GM23248 (cell line): ENCODE measurements at regions not wholly inside any gene's neighbourhood (a gene's known extent, or its start where the extent isn't known, plus 50 kb on each side); places are given as distances from the start of the nearest gene placed in this dataset.

ENCODE experiments used
- DNase-seq: peaks from one replicate; pipeline ENCODE4 v3.0.0-alpha.2; 2015
- H2AFZ ChIP-seq: fragments of 200-600 bp; sonication (generic); 2 replicates; pipeline ENCODE4 v1.6.1; 2016; ENCODE audit warnings: antibody characterized with exemption
- H3F3A ChIP-seq: fragments of 200-600 bp; sonication (generic); 2 replicates; pipeline ENCODE4 v1.6.1; 2016; ENCODE audit warnings: mild to moderate bottlenecking, antibody characterized with exemption, mixed run types; ENCODE audit not compliant: insufficient read depth
- H3K27ac ChIP-seq: fragments of 200-600 bp; sonication (generic); 2 replicates; pipeline ENCODE4 v1.5.1; 2016; ENCODE audit warnings: mild to moderate bottlenecking
- H3K27me3 ChIP-seq: fragments of 200-600 bp; sonication (generic); replicated peaks from 2 replicates; pipeline ENCODE4 v1.6.1; 2016; ENCODE audit warnings: mild to moderate bottlenecking; ENCODE audit not compliant: insufficient read depth
- H3K36me3 ChIP-seq: fragments of 200-600 bp; sonication (generic); 2 replicates; pipeline ENCODE4 v1.6.1; 2016; ENCODE audit warnings: low read depth, mild to moderate bottlenecking
- H3K4me1 ChIP-seq: fragments of 200-600 bp; sonication (generic); 2 replicates; pipeline ENCODE4 v1.6.1; 2016; ENCODE audit warnings: mild to moderate bottlenecking; ENCODE audit not compliant: insufficient read depth
- H3K4me2 ChIP-seq: fragments of 200-600 bp; sonication (generic); one replicate; pipeline ENCODE4 v1.6.1; 2016; ENCODE audit warnings: mild to moderate bottlenecking; ENCODE audit not compliant: unreplicated experiment
- H3K4me3 ChIP-seq: fragments of 200-600 bp; sonication (generic); 2 replicates; pipeline ENCODE4 v1.5.1; 2016; ENCODE audit warnings: mild to moderate bottlenecking
- H3K79me2 ChIP-seq: fragments of 200-600 bp; sonication (generic); 2 replicates; pipeline ENCODE4 v1.6.1; 2016; ENCODE audit warnings: mild to moderate bottlenecking; ENCODE audit not compliant: insufficient read depth
- H3K9ac ChIP-seq: fragments of 200-600 bp; sonication (generic); 2 replicates; pipeline ENCODE4 v1.6.1; 2016; ENCODE audit warnings: mild to moderate bottlenecking
- H3K9me2 ChIP-seq: fragments of 200-600 bp; sonication (generic); 2 replicates; pipeline ENCODE4 v1.6.1; 2016; ENCODE audit warnings: mixed run types, mild to moderate bottlenecking, moderate library complexity; ENCODE audit not compliant: insufficient read depth
- H3K9me3 ChIP-seq: fragments of 200-600 bp; sonication (generic); one replicate; pipeline ENCODE4 v1.6.1; 2017; ENCODE audit warnings: low read depth
- H4K20me1 ChIP-seq: fragments of 200-600 bp; sonication (generic); 2 replicates; pipeline ENCODE4 v1.6.0; 2016; ENCODE audit not compliant: insufficient read depth
- EZH2 ChIP-seq: fragments of 200-600 bp; sonication (generic); IDR thresholded peaks from 2 replicates; pipeline ENCODE4 v1.6.1; 2018; ENCODE audit warnings: antibody characterized with exemption, mild to moderate bottlenecking; ENCODE audit not compliant: insufficient read depth, poor library complexity, severe bottlenecking
- EZH2phosphoT487 ChIP-seq: fragments of 200-600 bp; sonication (generic); IDR thresholded peaks from 2 replicates; pipeline ENCODE4 v1.6.1; 2018; ENCODE audit warnings: antibody characterized with exemption, moderate library complexity, mild to moderate bottlenecking, low read depth; ENCODE audit not compliant: insufficient read depth
- WGBS, 2 experiments: methylation state at CpG; one replicate each; pipeline ENCODE4 v1.1.6; 2015 to 2017; ENCODE audit warnings: low lambda C conversion rate in 2 of 2, low coverage in 1 of 2; ENCODE audit errors: missing lambda C conversion rate in 2 of 2; 5-methylcytosine and 5-hydroxymethylcytosine counted together
- in situ Hi-C: fragments of 300-500 bp; cut with MboI; formaldehyde crosslinking; loops from 2 replicates; pipeline ENCODE4 v1.15.0; 2020

GRCh38 chr13:64332048-64332447 lies 2898.1 kb downstream of the PCDH9 start:
- Histone ChIP-seq H3K4me1 (no peaks in the 10 kb centered on the region), H4K20me1 (no peaks in the 10 kb centered on the region), H3K79me2 (no peaks in the 10 kb centered on the region), H3K36me3 (no peaks in the 10 kb centered on the region), H2AFZ (no peak overlapping the region), H3K9me2 (no peaks in the 10 kb centered on the region; the same call in 1 of the 2 replicates), H3K4me2 (no peak overlapping the region), H3K27ac (no peak overlapping the region), H3K9ac (no peak overlapping the region), H3F3A (no peaks in the 10 kb centered on the region), H3K27me3 (no peaks in the 10 kb centered on the region), H3K9me3 (peaks cover 4% of the 10 kb centered on the region), H3K4me3 (no peak overlapping the region)
- TF ChIP-seq EZH2 (no peak), EZH2phosphoT487 (no peak)
- in situ Hi-C loops: no loop called here
- 22 to 26% methylated on average over 2 of the region's 2 CpGs for WGBS, 2 experiments
- no peak for DNase-seq

- H3K4me3 ChIP-seq: no peak overlapping the region
- WGBS, 2 experiments: 0 to 2% methylated on average over 2 of the region's 2 CpGs
Measured at GRCh38 chr13:64327505-64328194, 2902.5 kb downstream of the PCDH9 start.

GRCh38 chr13:64314331-64314730 lies 2898.7 kb upstream of the PCDH20 start:
- no peak for TF ChIP-seq EZH2
- no peak for TF ChIP-seq EZH2phosphoT487
- Histone ChIP-seq H3K9me3 (no peaks in the 10 kb centered on the region), H3K36me3 (no peaks in the 10 kb centered on the region), H2AFZ (no peak overlapping the region), H3K4me1 (no peaks in the 10 kb centered on the region), H3K4me2 (no peak overlapping the region), H3K4me3 (no peak overlapping the region), H3K9ac (no peak overlapping the region), H3K79me2 (no peaks in the 10 kb centered on the region), H3K27ac (no peak overlapping the region), H3K27me3 (no peaks in the 10 kb centered on the region), H4K20me1 (no peaks in the 10 kb centered on the region), H3K9me2 (no peaks in the 10 kb centered on the region), H3F3A (no peaks in the 10 kb centered on the region)
- WGBS, 2 experiments: 64 to 69% methylated on average over 2 of the region's 2 CpGs
- in situ Hi-C loops: no loop called here
- DNase-seq: no peak

More at GRCh38 chr13:64327505-64328194, 2902.5 kb downstream of the PCDH9 start:
- no peaks in the 10 kb centered on the region for H3K4me1 ChIP-seq
- peaks cover 4% of the 10 kb centered on the region for H3K9me3 ChIP-seq
- H3K79me2 ChIP-seq: no peaks in the 10 kb centered on the region
- no peak for DNase-seq
- H3K27ac ChIP-seq: no peak overlapping the region
- H4K20me1 ChIP-seq: no peaks in the 10 kb centered on the region
- TF ChIP-seq EZH2: no peak
- TF ChIP-seq EZH2phosphoT487: no peak
- H3K27me3 ChIP-seq: no peaks in the 10 kb centered on the region
- H3K9ac ChIP-seq: no peak overlapping the region
- H2AFZ ChIP-seq: no peak overlapping the region
- no peak overlapping the region for H3K4me2 ChIP-seq
- H3F3A ChIP-seq: no peaks in the 10 kb centered on the region
- H3K36me3 ChIP-seq: no peaks in the 10 kb centered on the region
- no peaks in the 10 kb centered on the region for H3K9me2 ChIP-seq
- in situ Hi-C loops: no loop called here

- WGBS, 2 experiments: 16 to 22% methylated on average over 3 of the region's 3 CpGs
- H3K4me2 ChIP-seq: no peak overlapping the region
- H3K27ac ChIP-seq: no peak overlapping the region
- DNase-seq: no peak
- H2AFZ ChIP-seq: no peak overlapping the region
- no peaks in the 10 kb centered on the region for H3K36me3 ChIP-seq
- H3K79me2 ChIP-seq: no peaks in the 10 kb centered on the region
- no peaks in the 10 kb centered on the region for H3K4me1 ChIP-seq
- H3F3A ChIP-seq: no peaks in the 10 kb centered on the region
- H3K9me3 ChIP-seq: no peaks in the 10 kb centered on the region
- no peaks in the 10 kb centered on the region for H3K27me3 ChIP-seq
- no peaks in the 10 kb centered on the region for H3K9me2 ChIP-seq
- no peaks in the 10 kb centered on the region for H4K20me1 ChIP-seq
- no peak overlapping the region for H3K4me3 ChIP-seq
- in situ Hi-C loops: no loop called here
- H3K9ac ChIP-seq: no peak overlapping the region
- TF ChIP-seq EZH2phosphoT487 (no peak), EZH2 (no peak)
Measured at GRCh38 chr13:64311948-64312347, 2896.3 kb upstream of the PCDH20 start.
